ENCODE measurements at regions not wholly inside any gene's neighbourhood (a gene's known extent, or its start where the extent isn't known, plus 50 kb on each side); places are given as distances from the start of the nearest gene placed in this dataset.

GRCh38 chr1:194176212-194176611 is 989.8 kb upstream of the B3GALT2 start:
- Histone ChIP-seq H3K9me3 (replicated peaks; ENCODE audit: control insufficient read depth, insufficient read depth, low read length) (no peaks in the 10 kb centered on the region), H3K4me2 (ENCODE audit: insufficient read depth, low read length) (no peak overlapping the region), H3K9me1 (replicated peaks; ENCODE audit: control insufficient read depth, extremely low read depth, insufficient read depth, low read length) (no peaks in the 10 kb centered on the region), H2AFZ (ENCODE audit: low read depth, low read length) (no peak overlapping the region), H3K4me1 (ENCODE audit: control insufficient read depth, extremely low read depth, insufficient read depth, low read length) (no peaks in the 10 kb centered on the region), H3K27ac (ENCODE audit: insufficient read depth, low read depth, low read length) (no peak overlapping the region), H3K36me3 (ENCODE audit: control insufficient read depth in 2 of 2, extremely low read depth in 1 of 2, insufficient read depth in 2 of 2, low read length in 2 of 2) (no peaks in the 10 kb centered on the region), H3K79me2 (ENCODE audit: control insufficient read depth, insufficient read depth, low read length) (no peaks in the 10 kb centered on the region), H3K27me3 (ENCODE audit: control insufficient read depth in 2 of 2, insufficient read depth in 2 of 2, low read length in 2 of 2) (no peaks in the 10 kb centered on the region), H4K20me1 (replicated peaks; ENCODE audit: control insufficient read depth, extremely low read depth, insufficient read depth, low read length) (no peaks in the 10 kb centered on the region), H3K9ac (replicated peaks; ENCODE audit: extremely low read depth, insufficient read depth, low read length) (no peak overlapping the region), H3K4me3 (replicated peaks in 1 of 3; ENCODE audit: insufficient read depth in 1 of 3, low read depth in 1 of 3, low read length in 3 of 3) (no peak overlapping the region)
- dilution Hi-C loops (cut with MboI; ENCODE audit: extremely low pct_ligation_motif_present, low sequenced_read_pairs): no loop called here
- CTCF ChIA-PET: no interaction called here
- no TSS peak for BruUV-seq (replicated peaks)
- intact Hi-C loops (cut with micrococcal nuclease): no loop called here
- POLR2A ChIA-PET: no interaction called here
- FAIRE-seq (no peak), DNase-seq (ENCODE audit: low read depth, low spot score) (no peak)
- TF ChIP-seq POLR2AphosphoS5 (IDR thresholded peaks at IDR 0.05; ENCODE audit: insufficient read depth, low read depth, low read length): no peak
- TF ChIP-seq FOS (IDR thresholded peaks at IDR 0.05; ENCODE audit: borderline replicate concordance, insufficient read depth, low read length): no peak
- no peak for TF ChIP-seq GATA2 (IDR thresholded peaks at IDR 0.05; ENCODE audit: insufficient read depth, insufficient read length, low read depth, low read length)
- no peak for TF ChIP-seq JUN (IDR thresholded peaks at IDR 0.05; ENCODE audit: borderline replicate concordance, insufficient read depth, insufficient read length, low read depth)
- no peak for TF ChIP-seq CTCF (IDR thresholded peaks at IDR 0.05; ENCODE audit: extremely low read depth in 1 of 2, insufficient read depth in 1 of 2, low read depth in 1 of 2, low read length in 2 of 2)
- TF ChIP-seq MYC (IDR thresholded peaks at IDR 0.05; ENCODE audit: low read depth, low read length): no peak
- no peak for TF ChIP-seq EZH2 (IDR thresholded peaks at IDR 0.05; ENCODE audit: borderline replicate concordance, low read depth, low read length, severe bottlenecking)
- TF ChIP-seq POLR2A (IDR thresholded peaks at IDR 0.05; ENCODE audit: low read depth, low read length): no peak
